HCT116 (cell line): ENCODE measurements at regions not wholly inside any gene's neighbourhood (a gene's known extent, or its start where the extent isn't known, plus 50 kb on each side); places are given as distances from the start of the nearest gene placed in this dataset.

Source experiments
- ATAC-seq: fragments of 200-7000 bp; cut with Tn5 transposase; 2 replicates; pipeline ENCODE4 v1.9.1; 2020; ENCODE audit warnings: mild to moderate bottlenecking, moderate library complexity
- BruUV-seq: library from RNA; stranded (reverse); fragments of 400-500 nt; replicated peaks from 2 replicates; lab custom pipeline; 2021; lab: Mats Ljungman, UMichigan
- CTCF ChIA-PET: fragments of 300-600 bp; sonication (Branson Sonifier 250); formaldehyde crosslinking; loops from one replicate; lab custom pipeline; 2021; ENCODE audit warnings: antibody characterized with exemption; lab: Charles Lee
- POLR2A ChIA-PET: fragments of 300-600, 350-600 bp; sonication (Branson Sonifier 250); formaldehyde crosslinking; loops from one replicate; lab custom pipeline; 2021; ENCODE audit warnings: antibody characterized with exemption; lab: Charles Lee
- RAD21 ChIA-PET, 2 experiments: fragments of 300-600 bp; sonication (Branson Sonifier 250); formaldehyde crosslinking; loops; one replicate each; lab custom pipeline; 2023; ENCODE audit warnings: low total read pairs in 2 of 2; ENCODE audit not compliant: uncharacterized antibody in 2 of 2, unreplicated experiment in 2 of 2, low non-redundant PET in 1 of 2; lab: Charles Lee
- DNase-seq: peaks from one replicate; pipeline ENCODE4 v3.0.0-alpha.2; 2010; ENCODE audit warnings: low read depth, low spot score
- H2AFZ ChIP-seq: fragments of 200-600 bp; shearing (Covaris generic), sonication (generic); 2 replicates; pipeline ENCODE4 v1.6.1; 2017; ENCODE audit warnings: low read depth, mixed run types, mixed read lengths, antibody characterized with exemption, low read length; ENCODE audit not compliant: poor library complexity, severe bottlenecking
- H3K27ac ChIP-seq: 2 replicates; pipeline ENCODE4 v1.5.1; 2012; ENCODE audit warnings: low read depth, low read length
- H3K27me3 ChIP-seq: fragments of 200-600 bp; sonication (generic); 2 replicates; pipeline ENCODE4 v1.6.1; 2016; ENCODE audit warnings: mixed run types, low read length, mixed read lengths; ENCODE audit not compliant: insufficient read depth
- H3K36me3 ChIP-seq, 2 experiments: fragments of 200-500 bp in 1 of 2; fragments of 200-600 bp in 1 of 2; sonication (Bioruptor generic) in 1 of 2; sonication (generic) in 1 of 2; 2 replicates each; pipeline versions ENCODE4 v1.5.1 to v1.6.1; 2014 to 2016; ENCODE audit warnings: low read length in 2 of 2, inconsistent platforms in 1 of 2, mixed read lengths in 1 of 2, mixed run types in 1 of 2; ENCODE audit not compliant: insufficient read depth in 2 of 2, control insufficient read depth in 1 of 2
- H3K4me1 ChIP-seq, 2 experiments: fragments of 200-600 bp in 1 of 2; sonication (generic) in 1 of 2; 2 replicates each; pipeline versions ENCODE4 v1.5.1 to v1.6.1; 2012 to 2017; ENCODE audit warnings: low read length in 2 of 2, inconsistent platforms in 1 of 2, mild to moderate bottlenecking in 1 of 2, mixed read lengths in 1 of 2, mixed run types in 1 of 2, moderate library complexity in 1 of 2; ENCODE audit not compliant: insufficient read depth in 2 of 2, control insufficient read depth in 1 of 2
- H3K4me2 ChIP-seq: fragments of 200-600 bp; sonication (generic); 2 replicates; pipeline ENCODE4 v1.6.1; 2017; ENCODE audit warnings: mixed run types, low read length, mixed read lengths
- H3K4me3 ChIP-seq, 2 experiments: fragments of 200-600 bp in 1 of 2; sonication (generic) in 1 of 2; replicated peaks in 1 of 2; 2 replicates each; pipeline ENCODE4 v1.5.1; 2011 to 2016; ENCODE audit warnings: low read length in 2 of 2, control low read depth in 1 of 2, low read depth in 1 of 2, mild to moderate bottlenecking in 1 of 2, mixed read lengths in 1 of 2, mixed run types in 1 of 2
- H3K79me2 ChIP-seq: fragments of 200-600 bp; sonication (generic); 2 replicates; pipeline ENCODE4 v1.6.1; 2017; ENCODE audit warnings: mild to moderate bottlenecking, mixed run types, low read length, moderate library complexity, mixed read lengths; ENCODE audit not compliant: insufficient read depth
- H3K9ac ChIP-seq: fragments of 200-600 bp; sonication (generic); 2 replicates; pipeline ENCODE4 v1.6.1; 2016; ENCODE audit warnings: low read length, mixed read lengths
- H3K9me2 ChIP-seq: fragments of 200-600 bp; sonication (generic), shearing (Covaris generic); 2 replicates; pipeline ENCODE4 v1.6.1; 2017; ENCODE audit warnings: mixed run types, mild to moderate bottlenecking, moderate library complexity; ENCODE audit not compliant: insufficient read depth
- H3K9me3 ChIP-seq, 2 experiments: fragments of 200-500 bp in 1 of 2; fragments of 200-600 bp in 1 of 2; sonication (Bioruptor generic) in 1 of 2; sonication (generic) in 1 of 2; 2 replicates each; pipeline ENCODE4 v1.6.1; 2014 to 2017; ENCODE audit warnings: low read length in 2 of 2, mixed read lengths in 2 of 2, inconsistent platforms in 1 of 2, low read depth in 1 of 2, mild to moderate bottlenecking in 1 of 2, mixed run types in 1 of 2, moderate library complexity in 1 of 2; ENCODE audit not compliant: control insufficient read depth in 1 of 2, insufficient read depth in 1 of 2
- H4K20me1 ChIP-seq: fragments of 200-600 bp; sonication (generic), shearing (Covaris generic); 2 replicates; pipeline ENCODE4 v1.6.1; 2017; ENCODE audit warnings: mixed run types, mild to moderate bottlenecking, moderate library complexity; ENCODE audit not compliant: insufficient read depth
- CEBPB ChIP-seq: IDR thresholded peaks from 2 replicates; pipeline ENCODE4 v1.6.1; 2012; ENCODE audit warnings: low read depth
- JUND ChIP-seq: IDR thresholded peaks from 2 replicates; pipeline ENCODE4 v1.6.1; 2012
- POLR2A ChIP-seq: IDR thresholded peaks from 2 replicates; pipeline ENCODE4 v1.7.0; 2011; ENCODE audit warnings: borderline replicate concordance; ENCODE audit not compliant: insufficient read depth, insufficient read length; ENCODE audit errors: extremely low read depth
- RAD21 ChIP-seq: IDR thresholded peaks from 2 replicates; pipeline ENCODE4 v1.6.1; 2012; ENCODE audit warnings: low read depth, mild to moderate bottlenecking
- SIN3A ChIP-seq: IDR thresholded peaks from 2 replicates; pipeline ENCODE4 v1.6.1; 2012; ENCODE audit warnings: low read depth
- SP1 ChIP-seq: IDR thresholded peaks from 2 replicates; pipeline ENCODE4 v1.6.1; 2012; ENCODE audit warnings: low read depth
- YY1 ChIP-seq: IDR thresholded peaks from 2 replicates; pipeline ENCODE4 v1.6.1; 2011; ENCODE audit warnings: low read length, low read depth, moderate library complexity, mild to moderate bottlenecking; ENCODE audit not compliant: insufficient replicate concordance; ENCODE audit errors: extremely low read depth
- ZFX ChIP-seq: fragments of 450-650 bp; IDR thresholded peaks from 2 replicates; pipeline ENCODE4 v1.6.1; 2017
- ZNF274 ChIP-seq: fragments of 200-500 bp; sonication (Bioruptor generic); IDR thresholded peaks from 2 replicates; pipeline ENCODE4 v1.6.1; 2014; ENCODE audit warnings: mild to moderate bottlenecking, low read depth, low read length, inconsistent platforms
- intact Hi-C: fragments of 100-400 bp; cut with micrococcal nuclease; formaldehyde crosslinking; loops from 2 replicates; pipeline ENCODE4 v1.10.0; 2022
- TF ChIP-seq, protein P1 (sequence below): IDR thresholded peaks from 2 replicates; pipeline ENCODE4 v1.6.1; 2011; ENCODE audit warnings: mild to moderate bottlenecking, low read length, moderate library complexity; ENCODE audit not compliant: insufficient replicate concordance; ENCODE audit errors: extremely low read depth
- TF ChIP-seq, protein P2 (sequence below): IDR thresholded peaks from 2 replicates; pipeline ENCODE4 v1.6.1; 2012
- TF ChIP-seq, protein P3 (sequence below): IDR thresholded peaks from 2 replicates; pipeline ENCODE4 v1.6.1; 2012
- TF ChIP-seq, protein P4 (sequence below): IDR thresholded peaks from 2 replicates; pipeline ENCODE4 v1.6.1; 2012; ENCODE audit warnings: low read depth

DNA sequence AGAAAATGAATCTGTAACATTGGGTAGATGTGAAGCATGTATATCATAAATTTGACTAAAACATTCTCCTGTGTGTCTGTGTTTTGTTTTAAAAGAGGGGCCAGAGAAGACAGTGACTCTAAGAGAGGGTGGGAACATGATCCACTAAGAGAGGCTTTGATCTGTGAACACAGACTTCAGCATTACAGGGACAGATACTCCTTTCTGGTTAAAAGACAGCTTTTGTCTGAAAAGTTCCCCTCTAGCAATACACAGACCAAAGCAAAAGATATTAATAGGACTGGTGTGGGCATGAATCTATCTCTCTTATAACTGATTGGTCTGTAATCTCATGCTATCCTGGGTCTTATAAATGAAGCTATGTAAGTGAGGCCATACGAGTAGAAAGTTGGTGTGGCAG, 150.9 kb downstream of the NUDT12 start:
- Histone ChIP-seq H3K9me2 (no peaks in the 10 kb centered on the region), H3K27me3 (no peaks in the 10 kb centered on the region), H3K9me3 (no peaks in the 10 kb centered on the region), H3K36me3 (no peaks in the 10 kb centered on the region), H3K4me3 (no peak overlapping the region), H4K20me1 (no peaks in the 10 kb centered on the region), H2AFZ (no peak overlapping the region), H3K9ac (no peak overlapping the region), H3K27ac (no peak overlapping the region), H3K4me2 (no peak overlapping the region), H3K4me1 (no peaks in the 10 kb centered on the region), H3K79me2 (no peaks in the 10 kb centered on the region)
- ChIA-PET RAD21 (no interaction called here), CTCF (no interaction called here), POLR2A (no interaction called here)
- intact Hi-C loops: no loop called here
- TF ChIP-seq, protein P1, sequence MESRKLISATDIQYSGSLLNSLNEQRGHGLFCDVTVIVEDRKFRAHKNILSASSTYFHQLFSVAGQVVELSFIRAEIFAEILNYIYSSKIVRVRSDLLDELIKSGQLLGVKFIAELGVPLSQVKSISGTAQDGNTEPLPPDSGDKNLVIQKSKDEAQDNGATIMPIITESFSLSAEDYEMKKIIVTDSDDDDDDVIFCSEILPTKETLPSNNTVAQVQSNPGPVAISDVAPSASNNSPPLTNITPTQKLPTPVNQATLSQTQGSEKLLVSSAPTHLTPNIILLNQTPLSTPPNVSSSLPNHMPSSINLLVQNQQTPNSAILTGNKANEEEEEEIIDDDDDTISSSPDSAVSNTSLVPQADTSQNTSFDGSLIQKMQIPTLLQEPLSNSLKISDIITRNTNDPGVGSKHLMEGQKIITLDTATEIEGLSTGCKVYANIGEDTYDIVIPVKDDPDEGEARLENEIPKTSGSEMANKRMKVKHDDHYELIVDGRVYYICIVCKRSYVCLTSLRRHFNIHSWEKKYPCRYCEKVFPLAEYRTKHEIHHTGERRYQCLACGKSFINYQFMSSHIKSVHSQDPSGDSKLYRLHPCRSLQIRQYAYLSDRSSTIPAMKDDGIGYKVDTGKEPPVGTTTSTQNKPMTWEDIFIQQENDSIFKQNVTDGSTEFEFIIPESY: no peak
- TF ChIP-seq ZFX (no peak), SP1 (no peak), CEBPB (no peak)
- no TSS peak for BruUV-seq
- no peak for DNase-seq
- no peak for ATAC-seq

DNA sequence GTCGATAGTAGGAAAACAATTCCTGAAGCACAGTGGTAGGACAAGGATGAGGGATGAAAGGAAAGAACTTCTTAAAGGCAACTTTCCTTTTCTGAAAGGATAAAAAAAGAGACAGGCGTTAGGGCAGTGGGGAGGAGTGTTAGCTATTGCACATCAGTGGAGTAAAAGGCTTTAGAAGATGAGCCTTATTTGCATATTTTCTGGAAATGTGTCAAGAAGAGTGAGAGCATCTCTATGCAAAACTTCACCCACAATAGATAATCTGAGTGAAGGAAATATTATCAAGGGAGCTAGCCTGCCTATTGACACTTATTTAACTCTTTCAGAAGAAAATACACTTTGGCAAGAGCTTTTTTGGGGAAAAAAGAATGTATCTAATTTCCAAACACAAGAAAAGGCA, 151.6 kb downstream of the MACIR start:
- Histone ChIP-seq H3K9ac (no peak overlapping the region), H3K9me3 (no peaks in the 10 kb centered on the region), H3K4me1 (no peaks in the 10 kb centered on the region), H3K36me3 (no peaks in the 10 kb centered on the region), H3K9me2 (no peaks in the 10 kb centered on the region), H3K4me2 (no peak overlapping the region), H3K4me3 (no peak overlapping the region), H3K27ac (no peak overlapping the region), H3K27me3 (no peaks in the 10 kb centered on the region), H3K79me2 (no peaks in the 10 kb centered on the region), H2AFZ (no peak overlapping the region), H4K20me1 (no peaks in the 10 kb centered on the region)
- DNase-seq: no peak
- RAD21 ChIA-PET: no interaction called here
- CTCF ChIA-PET: no interaction called here
- POLR2A ChIA-PET: no interaction called here
- intact Hi-C loops: no loop called here
- ATAC-seq: no peak
- no TSS peak for BruUV-seq
- TF ChIP-seq ZFX: no peak
- TF ChIP-seq, protein P2, sequence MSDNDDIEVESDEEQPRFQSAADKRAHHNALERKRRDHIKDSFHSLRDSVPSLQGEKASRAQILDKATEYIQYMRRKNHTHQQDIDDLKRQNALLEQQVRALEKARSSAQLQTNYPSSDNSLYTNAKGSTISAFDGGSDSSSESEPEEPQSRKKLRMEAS: no peak
- no peak for TF ChIP-seq RAD21
- TF ChIP-seq, protein P3, sequence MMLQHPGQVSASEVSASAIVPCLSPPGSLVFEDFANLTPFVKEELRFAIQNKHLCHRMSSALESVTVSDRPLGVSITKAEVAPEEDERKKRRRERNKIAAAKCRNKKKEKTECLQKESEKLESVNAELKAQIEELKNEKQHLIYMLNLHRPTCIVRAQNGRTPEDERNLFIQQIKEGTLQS: no peak
- TF ChIP-seq SP1: no peak
- no peak for TF ChIP-seq ZNF274
- TF ChIP-seq, protein P1: no peak
- no peak for TF ChIP-seq SIN3A
- TF ChIP-seq YY1: no peak
- TF ChIP-seq CEBPB: no peak
- no peak for TF ChIP-seq POLR2A
- TF ChIP-seq, protein P4, sequence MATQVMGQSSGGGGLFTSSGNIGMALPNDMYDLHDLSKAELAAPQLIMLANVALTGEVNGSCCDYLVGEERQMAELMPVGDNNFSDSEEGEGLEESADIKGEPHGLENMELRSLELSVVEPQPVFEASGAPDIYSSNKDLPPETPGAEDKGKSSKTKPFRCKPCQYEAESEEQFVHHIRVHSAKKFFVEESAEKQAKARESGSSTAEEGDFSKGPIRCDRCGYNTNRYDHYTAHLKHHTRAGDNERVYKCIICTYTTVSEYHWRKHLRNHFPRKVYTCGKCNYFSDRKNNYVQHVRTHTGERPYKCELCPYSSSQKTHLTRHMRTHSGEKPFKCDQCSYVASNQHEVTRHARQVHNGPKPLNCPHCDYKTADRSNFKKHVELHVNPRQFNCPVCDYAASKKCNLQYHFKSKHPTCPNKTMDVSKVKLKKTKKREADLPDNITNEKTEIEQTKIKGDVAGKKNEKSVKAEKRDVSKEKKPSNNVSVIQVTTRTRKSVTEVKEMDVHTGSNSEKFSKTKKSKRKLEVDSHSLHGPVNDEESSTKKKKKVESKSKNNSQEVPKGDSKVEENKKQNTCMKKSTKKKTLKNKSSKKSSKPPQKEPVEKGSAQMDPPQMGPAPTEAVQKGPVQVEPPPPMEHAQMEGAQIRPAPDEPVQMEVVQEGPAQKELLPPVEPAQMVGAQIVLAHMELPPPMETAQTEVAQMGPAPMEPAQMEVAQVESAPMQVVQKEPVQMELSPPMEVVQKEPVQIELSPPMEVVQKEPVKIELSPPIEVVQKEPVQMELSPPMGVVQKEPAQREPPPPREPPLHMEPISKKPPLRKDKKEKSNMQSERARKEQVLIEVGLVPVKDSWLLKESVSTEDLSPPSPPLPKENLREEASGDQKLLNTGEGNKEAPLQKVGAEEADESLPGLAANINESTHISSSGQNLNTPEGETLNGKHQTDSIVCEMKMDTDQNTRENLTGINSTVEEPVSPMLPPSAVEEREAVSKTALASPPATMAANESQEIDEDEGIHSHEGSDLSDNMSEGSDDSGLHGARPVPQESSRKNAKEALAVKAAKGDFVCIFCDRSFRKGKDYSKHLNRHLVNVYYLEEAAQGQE: no peak
- no peak for TF ChIP-seq JUND
